ENCODE measurements at regions not wholly inside any gene's neighbourhood (a gene's known extent, or its start where the extent isn't known, plus 50 kb on each side); places are given as distances from the start of the nearest gene placed in this dataset.

- H3K36me3 ChIP-seq (ENCODE audit: control insufficient read depth, low read length) = no peaks in the 10 kb centered on the region
- no peaks in the 10 kb centered on the region for H3K4me1 ChIP-seq (ENCODE audit: control insufficient read depth, low read length)
- H3K79me2 ChIP-seq (ENCODE audit: control insufficient read depth, low read length) = no peaks in the 10 kb centered on the region
- no peaks in the 10 kb centered on the region for H3F3A ChIP-seq (ENCODE audit: control insufficient read depth, insufficient read depth)
- no peaks in the 10 kb centered on the region for H3K9me2 ChIP-seq (replicated peaks; ENCODE audit: control insufficient read depth, low read length)
- H3K4me2 ChIP-seq (ENCODE audit: low read length) = no peak overlapping the region
- H3K4me3 ChIP-seq (ENCODE audit: low read length) = no peak overlapping the region
- no peaks in the 10 kb centered on the region for H3K27me3 ChIP-seq (ENCODE audit: control insufficient read depth, low read length)
- no peak overlapping the region for H3K27ac ChIP-seq (ENCODE audit: low read depth, low read length)
- H4K20me1 ChIP-seq (ENCODE audit: control insufficient read depth, insufficient read depth, low read depth, low read length) = no peaks in the 10 kb centered on the region
- H3K9me3 ChIP-seq (ENCODE audit: control insufficient read depth, insufficient read depth, low read length) = 0 out of 2 replicates have a peak, but pooled peaks cover 3% of the 10 kb centered on the region
- TF ChIP-seq CTCF (IDR thresholded peaks at IDR 0.05; ENCODE audit: low read depth, low read length, poor library complexity, severe bottlenecking) = no peak
- no peak for TF ChIP-seq EZH2phosphoT487 (IDR thresholded peaks at IDR 0.05; ENCODE audit: borderline replicate concordance, low read length)
Measured at GRCh38 chr4:18777190-18777930, 755.8 kb upstream of the LCORL start.

- H3F3A ChIP-seq (ENCODE audit: control insufficient read depth, insufficient read depth) = no peaks in the 10 kb centered on the region
- H3K9me2 ChIP-seq (replicated peaks; ENCODE audit: control insufficient read depth, low read length) = no peaks in the 10 kb centered on the region
- no peaks in the 10 kb centered on the region for H3K9me3 ChIP-seq (ENCODE audit: control insufficient read depth, insufficient read depth, low read length)
- H3K36me3 ChIP-seq (ENCODE audit: control insufficient read depth, low read length) = no peaks in the 10 kb centered on the region
- H3K4me2 ChIP-seq (ENCODE audit: low read length) = no peak overlapping the region
- no peak for TF ChIP-seq CTCF (IDR thresholded peaks at IDR 0.05; ENCODE audit: low read depth, low read length, poor library complexity, severe bottlenecking)
- no peak for TF ChIP-seq EZH2phosphoT487 (IDR thresholded peaks at IDR 0.05; ENCODE audit: borderline replicate concordance, low read length)
- H3K27ac ChIP-seq (ENCODE audit: low read depth, low read length) = no peak overlapping the region
- H4K20me1 ChIP-seq (ENCODE audit: control insufficient read depth, insufficient read depth, low read depth, low read length) = no peaks in the 10 kb centered on the region
- H3K79me2 ChIP-seq (ENCODE audit: control insufficient read depth, low read length) = no peaks in the 10 kb centered on the region
- no peak overlapping the region for H3K4me3 ChIP-seq (ENCODE audit: low read length)
- no peaks in the 10 kb centered on the region for H3K4me1 ChIP-seq (ENCODE audit: control insufficient read depth, low read length)
- H3K27me3 ChIP-seq (ENCODE audit: control insufficient read depth, low read length) = no peaks in the 10 kb centered on the region
Measured at GRCh38 chr4:18767921-18768320, 746.4 kb upstream of the LCORL start.

GRCh38 chr4:18756671-18757070 lies 735.1 kb upstream of the LCORL start:
- Histone ChIP-seq H3K79me2 (ENCODE audit: control insufficient read depth, low read length) (no peaks in the 10 kb centered on the region), H3K36me3 (ENCODE audit: control insufficient read depth, low read length) (no peaks in the 10 kb centered on the region), H3K27me3 (ENCODE audit: control insufficient read depth, low read length) (no peaks in the 10 kb centered on the region), H3K9me2 (replicated peaks; ENCODE audit: control insufficient read depth, low read length) (no peaks in the 10 kb centered on the region), H3F3A (ENCODE audit: control insufficient read depth, insufficient read depth) (no peaks in the 10 kb centered on the region), H3K27ac (ENCODE audit: low read depth, low read length) (no peak overlapping the region), H3K4me1 (ENCODE audit: control insufficient read depth, low read length) (no peaks in the 10 kb centered on the region), H3K4me2 (ENCODE audit: low read length) (no peak overlapping the region), H4K20me1 (ENCODE audit: control insufficient read depth, insufficient read depth, low read depth, low read length) (no peaks in the 10 kb centered on the region), H3K4me3 (ENCODE audit: low read length) (no peak overlapping the region), H3K9me3 (ENCODE audit: control insufficient read depth, insufficient read depth, low read length) (no peaks in the 10 kb centered on the region)
- no peak for TF ChIP-seq EZH2phosphoT487 (IDR thresholded peaks at IDR 0.05; ENCODE audit: borderline replicate concordance, low read length)
- no peak for TF ChIP-seq CTCF (IDR thresholded peaks at IDR 0.05; ENCODE audit: low read depth, low read length, poor library complexity, severe bottlenecking)

All from DOHH2 (cell line).